ENCODE measurements at regions not wholly inside any gene's neighbourhood (a gene's known extent, or its start where the extent isn't known, plus 50 kb on each side); places are given as distances from the start of the nearest gene placed in this dataset.

DNA sequence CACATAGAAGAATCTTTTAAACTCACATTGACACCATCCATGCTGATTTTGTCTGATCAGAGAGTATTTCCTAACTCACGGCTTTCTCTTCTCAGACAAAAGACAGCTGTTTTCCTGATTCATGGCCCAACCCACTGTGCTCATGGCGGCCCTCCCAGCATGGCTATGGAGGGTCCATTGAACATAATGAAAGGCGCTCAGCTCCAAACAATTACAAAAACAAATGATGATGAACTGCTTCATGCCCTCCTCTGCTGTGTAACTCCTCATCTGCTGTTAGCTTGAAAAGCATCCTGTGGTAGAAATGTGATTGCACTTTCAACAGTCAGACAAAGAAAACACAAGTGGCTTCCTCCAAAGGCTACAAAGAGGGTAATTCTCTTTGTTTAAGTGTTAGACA lies 673.8 kb downstream of the PRELID2 start:
- TF ChIP-seq POLR2A (IDR thresholded peaks at IDR 0.05), result no peak
- TF ChIP-seq, protein P1, sequence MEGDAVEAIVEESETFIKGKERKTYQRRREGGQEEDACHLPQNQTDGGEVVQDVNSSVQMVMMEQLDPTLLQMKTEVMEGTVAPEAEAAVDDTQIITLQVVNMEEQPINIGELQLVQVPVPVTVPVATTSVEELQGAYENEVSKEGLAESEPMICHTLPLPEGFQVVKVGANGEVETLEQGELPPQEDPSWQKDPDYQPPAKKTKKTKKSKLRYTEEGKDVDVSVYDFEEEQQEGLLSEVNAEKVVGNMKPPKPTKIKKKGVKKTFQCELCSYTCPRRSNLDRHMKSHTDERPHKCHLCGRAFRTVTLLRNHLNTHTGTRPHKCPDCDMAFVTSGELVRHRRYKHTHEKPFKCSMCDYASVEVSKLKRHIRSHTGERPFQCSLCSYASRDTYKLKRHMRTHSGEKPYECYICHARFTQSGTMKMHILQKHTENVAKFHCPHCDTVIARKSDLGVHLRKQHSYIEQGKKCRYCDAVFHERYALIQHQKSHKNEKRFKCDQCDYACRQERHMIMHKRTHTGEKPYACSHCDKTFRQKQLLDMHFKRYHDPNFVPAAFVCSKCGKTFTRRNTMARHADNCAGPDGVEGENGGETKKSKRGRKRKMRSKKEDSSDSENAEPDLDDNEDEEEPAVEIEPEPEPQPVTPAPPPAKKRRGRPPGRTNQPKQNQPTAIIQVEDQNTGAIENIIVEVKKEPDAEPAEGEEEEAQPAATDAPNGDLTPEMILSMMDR (IDR thresholded peaks at IDR 0.05), result no peak

All from heart left ventricle (tissue), 13 donors.